DOHH2 (cell line): ENCODE measurements at regions not wholly inside any gene's neighbourhood (a gene's known extent, or its start where the extent isn't known, plus 50 kb on each side); places are given as distances from the start of the nearest gene placed in this dataset.

Experiments
- CTCF ChIP-seq: fragments of 200-600 bp; sonication (generic); IDR thresholded peaks from one replicate; pipeline ENCODE4 v1.5.1; 2014; ENCODE audit warnings: antibody characterized with exemption, mild to moderate bottlenecking, low read depth, low read length; ENCODE audit not compliant: poor library complexity, severe bottlenecking
- EZH2phosphoT487 ChIP-seq: fragments of 200-600 bp; sonication (generic); IDR thresholded peaks from 2 replicates; pipeline ENCODE4 v1.6.1; 2017; ENCODE audit warnings: borderline replicate concordance, mild to moderate bottlenecking, antibody characterized with exemption, low read length, moderate library complexity, mixed read lengths

GRCh38 chr3:14277557-14277956, 98.9 kb downstream of the LSM3 start:
- TF ChIP-seq CTCF: no peak
- no peak for TF ChIP-seq EZH2phosphoT487
